NCI-H146 treated with DMSO at 0.1 percent for 48 hours (cell line): ENCODE measurements at regions not wholly inside any gene's neighbourhood (a gene's known extent, or its start where the extent isn't known, plus 50 kb on each side); places are given as distances from the start of the nearest gene placed in this dataset.

Experiments used
- DNase-seq: peaks from one replicate; lab custom pipeline; 2025; ENCODE audit not compliant: unreplicated experiment; lab: John Stamatoyannopoulos, UW

DNA sequence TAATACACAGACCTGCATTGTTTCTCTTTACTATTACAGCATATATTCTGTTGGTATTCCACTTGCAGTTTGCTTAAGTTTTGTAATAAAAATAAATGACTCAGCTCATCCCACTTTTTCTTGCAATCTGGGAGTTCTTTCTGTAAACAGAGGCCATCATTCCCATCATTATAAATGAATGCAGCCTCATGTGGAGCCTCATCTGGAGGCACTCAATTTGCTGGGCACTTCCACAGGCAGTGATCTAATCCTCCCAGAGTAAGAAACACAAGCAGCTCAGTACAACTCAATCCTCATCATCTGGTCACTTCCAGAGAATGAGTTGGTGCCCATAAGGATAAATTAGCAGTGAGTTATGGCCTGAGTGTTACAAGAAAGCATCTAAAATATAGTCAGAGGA is 2801.9 kb downstream of the PCDH9 start:
- DNase-seq: no peak

DNA sequence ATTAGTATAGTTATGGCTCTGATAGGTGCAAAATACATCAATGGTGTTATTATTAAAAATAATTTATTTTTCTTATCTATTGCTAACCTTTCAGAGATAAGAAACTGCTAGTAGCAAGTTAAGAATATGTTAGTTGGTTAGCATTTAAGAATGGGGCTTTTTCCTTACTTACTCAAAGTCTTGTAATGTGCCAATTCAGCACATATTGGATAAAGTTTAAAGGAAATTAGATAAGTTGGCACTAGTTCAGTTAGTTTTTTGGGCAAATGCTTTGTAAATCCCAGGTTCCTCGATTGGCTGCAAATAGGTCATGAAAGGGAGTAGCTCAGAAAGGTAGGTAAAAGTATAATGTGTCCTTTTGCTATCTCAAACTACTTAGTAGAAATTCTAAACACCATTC is 2806.7 kb downstream of the PCDH9 start:
- no peak for DNase-seq

- no peak for DNase-seq
Measured at GRCh38 chr13:64420181-64420580, 2810.0 kb downstream of the PCDH9 start.

DNA sequence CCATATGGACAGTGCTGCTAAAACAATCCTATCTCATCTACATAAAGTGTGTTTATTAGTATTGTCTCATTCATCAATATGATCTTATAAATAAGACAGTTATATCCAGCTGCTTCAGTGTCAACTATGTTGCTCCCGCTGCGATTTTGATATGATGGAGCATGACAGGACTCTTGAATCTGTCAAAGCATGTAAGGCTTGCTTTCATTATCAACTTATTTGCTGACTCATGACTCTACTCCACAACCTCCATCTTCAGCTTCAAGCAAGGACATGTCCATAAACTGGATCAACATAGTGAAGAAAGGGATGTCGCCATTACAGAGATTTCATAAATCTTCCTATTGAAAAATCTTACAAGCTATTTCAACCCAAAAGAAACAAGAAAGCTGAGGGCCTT is 2812.6 kb downstream of the PCDH9 start:
- no peak for DNase-seq

DNA sequence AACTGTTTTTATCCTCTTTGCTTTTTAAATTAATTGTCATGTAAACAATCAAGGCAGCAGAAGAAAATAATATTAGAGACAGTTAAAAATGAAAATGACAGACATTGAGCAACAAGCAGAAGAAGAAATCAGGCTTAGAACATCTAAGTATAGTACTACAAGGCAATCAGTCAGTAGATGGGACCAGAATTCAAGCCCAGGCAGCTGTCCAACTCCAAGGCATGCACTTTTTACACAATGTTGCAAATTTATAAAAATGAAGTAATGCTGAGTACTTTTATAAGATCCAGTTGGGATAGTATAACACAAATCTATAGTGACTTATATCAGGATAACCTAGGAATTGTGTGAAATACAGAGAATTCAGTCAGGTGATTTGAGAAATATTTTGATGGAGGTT is 2815.8 kb downstream of the PCDH9 start:
- DNase-seq: no peak

GRCh38 chr13:64413529-64413928 is 2816.6 kb downstream of the PCDH9 start:
- DNase-seq: no peak

GRCh38 chr13:64410276-64411053 is 2819.7 kb downstream of the PCDH9 start:
- DNase-seq: no peak

DNA sequence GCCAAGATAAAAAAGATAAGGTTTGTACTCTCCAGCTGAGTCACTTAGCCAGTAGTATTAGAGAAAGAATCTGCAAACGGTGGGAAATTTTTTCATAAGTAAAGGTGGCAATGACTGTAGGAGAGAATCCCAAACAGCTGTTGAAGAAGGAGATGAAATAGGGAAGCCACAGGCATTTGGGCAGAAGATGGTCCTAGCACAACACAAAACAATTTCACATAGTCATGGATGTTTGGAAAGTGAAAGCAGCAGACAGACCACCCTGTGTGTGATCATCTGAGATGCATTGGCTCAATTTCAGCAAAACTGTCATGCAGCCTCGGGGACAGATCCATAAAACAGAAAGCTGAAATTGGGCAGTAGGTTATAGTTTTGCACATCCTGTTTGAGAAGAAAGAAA is 2832.4 kb downstream of the PCDH9 start:
- DNase-seq: no peak

DNA sequence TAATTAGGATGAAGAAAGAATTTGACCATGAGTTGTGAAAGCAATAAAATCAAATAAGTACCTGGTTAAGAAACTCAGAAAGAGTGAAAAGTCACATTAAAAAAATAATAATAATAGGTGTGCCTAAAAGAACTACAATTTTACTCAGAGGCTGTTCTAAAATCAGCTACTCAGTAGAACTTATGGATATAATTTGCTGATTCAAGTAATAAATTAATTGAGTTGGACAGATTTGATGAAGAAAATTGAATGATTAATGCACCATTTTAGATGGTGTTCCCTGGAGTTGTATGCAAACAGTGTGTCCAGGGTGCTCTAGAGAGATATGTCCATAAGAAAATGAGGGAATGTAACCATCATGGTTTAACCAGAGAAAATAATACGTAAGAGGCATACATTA is 2852.5 kb downstream of the PCDH9 start:
- DNase-seq: no peak

DNA sequence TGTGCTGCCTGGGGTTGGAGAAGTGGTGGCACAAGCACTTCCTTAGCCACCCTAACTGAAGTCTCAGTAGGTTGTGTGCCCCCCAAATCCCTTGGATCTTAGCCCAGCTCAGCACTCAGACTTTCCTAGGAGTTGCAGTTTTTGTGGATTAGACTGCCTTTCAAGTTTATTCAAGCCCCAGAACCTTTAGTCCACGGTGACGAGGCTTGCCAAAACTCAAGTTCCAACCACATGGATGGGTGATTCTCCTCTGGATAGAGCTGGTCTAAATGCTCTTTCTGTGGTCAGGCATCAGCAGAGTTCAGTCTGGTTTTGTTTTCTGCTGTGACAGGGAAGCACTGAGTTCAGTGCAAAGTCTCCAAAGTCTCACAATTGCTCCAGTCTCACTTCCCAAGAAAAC is 2858.7 kb downstream of the PCDH9 start:
- DNase-seq: no peak

DNA sequence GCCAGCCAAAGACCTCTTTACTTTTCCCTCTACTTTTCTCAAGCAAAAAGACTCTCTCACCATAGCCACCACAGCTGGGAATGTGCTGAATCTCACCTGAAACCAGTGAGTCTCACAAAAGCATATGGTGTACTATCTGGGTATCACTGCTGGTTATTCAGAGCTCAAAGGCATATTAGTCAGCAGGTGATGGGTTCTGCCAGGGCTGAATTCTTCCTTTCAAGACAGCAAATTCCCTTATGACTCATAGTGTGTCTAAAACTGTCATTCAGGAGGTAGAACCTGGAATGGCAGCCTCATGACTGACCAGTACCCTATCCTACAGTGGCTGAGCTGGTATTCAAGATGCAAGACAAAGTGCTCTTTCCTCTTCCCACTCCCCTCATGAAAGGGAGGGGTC is 2859.1 kb downstream of the PCDH9 start:
- DNase-seq: no peak

DNA sequence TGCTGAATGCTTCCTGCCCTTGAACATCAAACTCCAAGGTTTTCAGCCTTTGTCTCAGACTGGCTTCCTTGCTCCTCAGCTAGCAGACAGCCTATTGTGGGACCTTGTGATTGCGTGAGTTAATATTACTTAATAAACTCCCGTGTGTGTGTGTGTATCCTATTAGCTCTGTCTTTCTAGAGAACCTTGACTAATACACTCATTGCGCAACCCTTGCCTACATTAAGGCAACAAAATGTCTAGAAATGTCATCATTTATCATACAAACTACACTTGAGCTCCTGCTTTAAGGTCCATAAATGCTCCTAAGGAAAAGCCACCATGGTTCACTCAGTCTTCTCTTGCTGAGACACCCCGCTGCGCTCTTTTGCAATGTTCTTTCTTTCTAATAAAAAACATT is 2861.0 kb downstream of the PCDH9 start:
- DNase-seq: no peak

GRCh38 chr13:64362564-64362963 is 2867.6 kb downstream of the PCDH9 start:
- no peak for DNase-seq

GRCh38 chr13:64347664-64348063 is 2882.5 kb downstream of the PCDH9 start:
- DNase-seq: no peak

DNA sequence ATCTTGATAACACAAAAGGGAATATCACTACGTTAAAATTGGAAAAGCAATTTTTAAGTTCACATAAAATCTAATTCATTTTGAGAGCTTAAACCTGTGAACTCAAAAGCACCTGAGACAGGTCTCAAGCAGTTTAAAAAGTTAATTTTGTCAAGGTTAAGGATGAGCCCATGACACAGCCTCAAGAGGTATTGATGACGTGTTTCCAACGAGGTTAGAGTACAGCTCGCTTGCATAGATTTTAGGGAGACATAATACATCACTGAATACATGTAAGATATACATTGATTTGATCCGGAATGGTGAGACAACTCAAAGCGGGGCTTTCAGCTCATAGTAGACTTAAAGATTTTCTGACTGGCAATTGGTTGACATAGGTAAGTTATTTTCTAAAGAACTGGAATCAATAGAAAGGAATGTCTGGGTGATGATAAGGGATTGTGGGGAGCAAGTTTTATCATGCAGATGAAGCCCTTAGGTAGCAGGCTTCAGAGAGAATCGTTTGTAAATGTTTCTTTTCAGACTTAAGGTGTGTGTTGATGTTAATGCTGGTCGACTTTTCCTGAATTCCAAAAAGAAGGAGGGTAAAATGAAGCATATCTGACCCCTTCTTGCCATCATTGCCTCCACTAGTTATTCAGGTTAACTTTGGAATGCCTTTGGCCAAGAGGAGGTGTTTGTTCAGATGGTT is 2890.6 kb downstream of the PCDH9 start:
- DNase-seq: no peak

DNA sequence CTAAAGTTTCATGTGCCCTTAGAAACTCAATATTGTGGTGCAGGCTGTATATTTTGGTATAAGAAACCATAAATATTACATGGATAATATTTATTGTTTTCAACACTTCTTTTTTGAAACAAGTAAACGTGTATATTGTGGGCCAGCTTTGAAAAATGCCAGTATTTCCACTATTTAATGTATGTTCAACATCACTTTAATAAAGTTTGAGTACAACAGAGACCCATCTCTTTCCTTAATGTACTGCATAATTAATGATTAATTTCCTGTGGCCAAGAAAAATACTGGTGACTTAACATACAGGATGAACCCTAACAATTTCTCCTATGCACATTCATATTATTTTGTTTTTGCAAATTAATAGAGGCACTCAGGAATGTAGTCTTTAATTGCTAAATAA is 2891.5 kb downstream of the PCDH9 start:
- no peak for DNase-seq

GRCh38 chr13:64333888-64334287 is 2896.2 kb downstream of the PCDH9 start:
- no peak for DNase-seq

DNA sequence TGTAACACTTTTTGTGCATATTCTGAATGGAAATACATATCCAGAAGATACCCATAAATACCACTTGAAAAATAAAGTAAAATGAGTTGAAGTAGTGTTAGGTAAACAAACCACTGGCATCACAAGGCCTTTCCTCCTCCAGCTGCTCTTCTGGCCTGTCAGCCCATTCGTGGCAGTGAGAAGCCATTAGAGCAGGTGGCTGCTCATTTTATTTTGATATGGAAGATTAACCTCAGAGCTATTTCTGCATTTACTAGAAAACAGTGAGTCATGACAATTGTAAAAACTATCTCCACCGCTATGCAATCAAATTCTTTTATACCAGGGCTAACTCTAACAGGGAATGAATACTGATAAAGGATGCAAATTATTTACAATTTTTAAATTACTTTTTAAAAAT is 2898.1 kb downstream of the PCDH9 start:
- no peak for DNase-seq

DNA sequence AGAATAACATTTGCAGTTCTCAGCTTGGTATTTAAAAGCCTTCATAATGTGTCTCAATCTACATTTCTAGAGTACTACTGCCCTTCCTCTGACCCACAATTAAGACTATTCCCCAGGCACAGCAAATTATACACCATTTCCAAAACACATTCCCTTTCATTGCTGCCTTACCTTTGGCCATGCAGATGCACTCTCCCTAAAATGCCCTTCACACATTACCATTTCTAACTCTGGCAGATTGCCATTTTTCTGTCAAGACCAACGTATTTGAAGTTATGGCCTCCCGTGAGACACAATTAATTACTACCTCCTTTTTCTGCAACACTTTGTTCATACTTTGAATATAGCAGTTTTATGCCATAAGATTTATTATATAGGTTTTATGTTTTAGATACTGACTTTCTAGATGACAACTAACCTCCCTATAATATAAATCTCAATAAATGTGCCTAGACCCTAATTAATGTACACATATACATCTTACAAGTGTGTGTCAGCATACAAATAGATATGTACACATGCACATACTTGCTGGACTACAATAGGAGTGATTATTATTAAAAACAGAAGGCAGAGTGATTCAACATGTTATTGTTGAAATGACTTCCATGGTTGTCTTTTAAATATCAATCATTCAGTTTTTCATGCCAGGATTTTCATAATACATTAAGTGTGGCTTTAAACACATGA is 2902.5 kb downstream of the PCDH9 start:
- no peak for DNase-seq

GRCh38 chr13:64314331-64314730 is 2898.7 kb upstream of the PCDH20 start:
- DNase-seq: no peak

DNA sequence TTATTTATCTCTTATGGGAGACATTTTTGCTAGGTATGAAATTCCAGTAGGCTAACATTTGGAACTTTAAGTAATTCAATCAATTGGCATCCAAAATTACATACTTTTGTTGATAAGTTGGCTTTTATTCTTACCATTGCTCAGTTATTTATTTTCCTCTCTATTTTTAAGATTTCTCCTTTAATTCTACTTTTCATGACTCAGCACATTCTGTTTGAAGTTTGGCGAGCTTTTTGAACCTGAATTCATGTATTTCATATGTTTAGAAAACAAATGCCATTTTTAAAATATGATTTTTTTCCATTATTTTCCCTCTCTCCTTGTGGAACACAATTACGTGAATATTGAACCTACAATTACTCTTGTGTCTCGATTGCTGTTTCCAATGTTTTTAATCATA is 2896.3 kb upstream of the PCDH20 start:
- DNase-seq: no peak

DNA sequence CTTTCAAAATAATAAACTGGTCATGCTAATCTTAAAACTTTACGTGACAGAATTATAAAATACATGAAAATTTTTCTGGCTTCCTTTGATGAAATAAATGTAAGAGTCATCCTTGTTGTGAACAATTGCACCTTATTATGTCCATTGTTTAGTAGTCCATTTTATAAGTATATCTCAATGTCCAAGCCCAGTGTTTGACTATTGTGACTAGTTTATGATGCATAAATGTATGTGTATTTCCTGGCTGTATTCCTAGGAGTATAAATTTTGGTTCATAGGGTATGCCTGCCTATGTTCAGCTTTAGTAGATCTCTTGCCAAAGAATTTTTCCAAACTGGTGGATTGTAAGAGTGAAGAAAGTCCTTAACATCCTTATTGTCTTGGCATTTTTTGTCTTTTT is 2895.5 kb upstream of the PCDH20 start:
- DNase-seq: no peak
